Retina (tissue), 1 donor: ENCODE measurements at regions not wholly inside any gene's neighbourhood (a gene's known extent, or its start where the extent isn't known, plus 50 kb on each side); places are given as distances from the start of the nearest gene placed in this dataset.

Experiments used
- DNase-seq: peaks from one replicate; pipeline ENCODE4 v3.0.0-alpha.2; 2016

DNA sequence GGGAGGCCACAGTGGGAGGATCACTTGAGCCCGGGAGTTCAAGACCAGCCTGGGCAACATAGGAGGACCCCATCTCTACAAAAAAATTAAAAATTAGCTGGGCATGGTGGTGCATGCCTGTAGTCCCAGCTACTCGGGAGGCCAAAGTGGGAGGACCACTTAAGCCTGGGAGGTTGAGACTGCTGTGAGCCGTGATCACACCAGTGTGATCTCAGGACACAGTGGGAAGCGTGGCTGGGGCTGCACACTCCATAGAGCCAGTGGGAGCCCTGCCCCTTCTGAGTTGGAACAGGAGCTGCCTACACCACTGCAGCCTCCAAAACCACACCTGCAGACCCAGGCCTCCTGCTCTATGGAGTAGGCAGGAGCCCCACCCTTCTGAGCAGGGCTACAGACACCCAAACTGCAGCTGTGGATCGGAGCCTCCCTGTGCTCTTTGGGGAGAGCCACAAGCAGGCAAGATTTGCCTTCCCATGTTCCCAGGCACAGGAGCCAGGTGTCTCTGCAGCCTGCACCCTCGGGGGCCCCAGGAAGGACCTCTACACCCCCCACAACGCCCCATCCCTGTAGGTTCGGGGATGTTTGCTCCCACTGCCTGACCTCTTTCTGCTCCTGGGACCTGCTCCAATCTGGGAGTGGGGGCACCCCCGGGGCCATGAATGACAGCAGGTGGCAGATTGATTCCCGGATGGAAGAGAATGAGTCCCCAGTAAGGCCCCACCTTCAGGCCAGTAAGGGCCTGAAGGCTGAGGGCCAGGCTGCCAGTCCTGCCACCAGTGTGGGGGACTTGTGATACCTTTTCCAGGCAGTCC lies 245.4 kb downstream of the BUD13 start:
- DNase-seq = no peak

DNA sequence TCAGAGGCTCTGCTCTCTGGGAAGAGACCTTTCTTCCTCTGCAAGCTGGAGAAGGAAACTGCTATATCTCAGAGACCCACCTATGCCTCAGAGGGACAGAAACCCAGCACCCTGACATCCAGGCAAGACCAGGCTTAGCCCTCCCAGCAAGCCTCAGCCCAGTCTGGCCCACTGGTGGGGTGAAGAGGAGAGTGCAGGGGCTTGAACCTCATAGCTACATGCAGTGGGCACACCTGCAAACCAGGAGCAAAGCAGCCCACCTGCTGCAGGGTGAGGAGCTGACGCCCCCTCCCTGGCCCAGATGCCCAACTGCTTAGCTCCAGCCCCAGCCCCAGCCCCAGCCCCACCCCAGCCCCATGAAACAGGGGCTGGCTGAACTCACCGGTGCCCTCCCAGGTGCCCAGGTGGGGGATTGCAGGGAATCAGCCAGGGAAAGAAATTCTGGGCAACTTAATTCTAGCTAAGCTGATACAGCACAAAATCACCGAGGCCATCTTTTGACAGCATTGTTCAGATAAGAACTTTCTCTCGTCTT lies 246.8 kb downstream of the BUD13 start:
- DNase-seq = no peak

DNA sequence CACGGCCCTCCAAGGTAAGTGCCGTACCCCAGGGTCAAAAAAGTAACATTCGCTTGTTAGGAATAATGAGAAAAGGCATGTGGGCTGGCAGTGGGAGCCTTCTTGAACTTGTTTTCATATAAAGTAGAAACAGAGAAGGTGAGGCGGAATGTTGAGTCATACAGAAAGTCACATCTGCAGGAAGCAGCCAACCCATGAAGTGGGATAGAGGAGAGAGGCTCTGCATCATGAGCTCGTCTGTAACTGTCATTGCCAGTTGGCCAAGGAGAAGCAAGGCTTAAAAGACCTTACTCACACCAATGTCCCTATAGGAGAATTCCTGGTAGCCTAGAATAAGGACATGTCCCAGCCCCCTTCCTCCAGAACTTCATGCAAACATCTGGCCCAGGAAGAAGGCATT lies 253.3 kb downstream of the BUD13 start:
- DNase-seq = no peak

DNA sequence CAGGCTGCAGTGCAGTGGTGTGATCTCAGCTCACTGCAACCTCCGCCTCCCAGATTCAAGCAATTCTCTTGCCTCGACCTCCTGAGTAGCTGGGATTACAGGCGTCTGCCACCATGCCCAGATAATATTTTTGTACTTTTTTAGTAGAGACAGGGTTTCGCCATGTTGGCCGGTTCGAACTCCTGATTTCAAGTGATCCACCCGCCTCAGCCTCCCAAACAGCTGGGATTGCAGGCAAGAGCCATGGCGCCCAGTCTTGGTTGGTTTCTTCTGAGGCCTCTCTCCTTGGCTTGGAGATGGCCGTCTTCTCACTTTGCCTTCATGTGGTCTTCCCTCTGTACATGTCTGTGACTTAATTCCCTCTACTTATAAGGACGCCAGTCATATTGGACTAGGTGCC lies 254.6 kb downstream of the BUD13 start:
- DNase-seq = no peak

DNA sequence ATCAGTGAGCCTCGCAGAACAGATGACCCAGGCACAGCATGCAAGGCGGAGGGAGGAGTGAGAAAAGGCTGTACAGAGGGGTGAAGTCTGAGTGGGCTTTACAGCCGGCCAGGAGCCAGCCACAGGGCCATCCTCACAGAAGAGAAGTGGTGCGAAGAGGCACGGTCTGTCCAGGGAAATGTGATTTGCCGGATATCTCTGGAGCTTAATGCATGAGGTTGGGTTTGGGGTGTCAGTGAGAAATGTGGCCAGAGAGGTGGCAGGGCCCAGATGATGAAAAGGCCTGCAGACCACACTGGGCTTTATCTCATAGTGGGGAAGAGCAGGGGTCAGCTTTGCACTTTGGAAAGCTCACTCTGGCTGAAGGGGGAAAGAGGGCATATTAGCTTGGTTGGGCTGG lies 255.2 kb downstream of the BUD13 start:
- DNase-seq = no peak

DNA sequence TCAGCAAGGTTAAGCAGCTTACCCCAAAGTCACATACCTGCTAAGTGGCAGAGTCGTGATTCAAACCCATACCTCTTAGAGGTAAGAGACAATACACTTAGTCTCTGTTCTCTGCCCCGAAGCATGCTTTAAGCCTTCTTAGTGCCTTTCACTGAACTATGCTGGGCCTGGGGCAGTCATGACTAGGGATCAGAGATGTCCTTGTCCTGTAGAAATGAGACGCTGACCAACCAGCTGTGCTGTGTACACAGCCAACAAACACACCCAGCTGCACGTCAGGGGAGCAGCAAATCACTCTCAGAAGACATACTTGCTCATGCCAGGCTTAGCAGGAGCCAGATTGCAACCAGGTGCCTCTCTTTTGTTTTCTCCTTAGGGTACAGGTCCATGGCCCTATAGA lies 255.7 kb downstream of the BUD13 start:
- no peak for DNase-seq

DNA sequence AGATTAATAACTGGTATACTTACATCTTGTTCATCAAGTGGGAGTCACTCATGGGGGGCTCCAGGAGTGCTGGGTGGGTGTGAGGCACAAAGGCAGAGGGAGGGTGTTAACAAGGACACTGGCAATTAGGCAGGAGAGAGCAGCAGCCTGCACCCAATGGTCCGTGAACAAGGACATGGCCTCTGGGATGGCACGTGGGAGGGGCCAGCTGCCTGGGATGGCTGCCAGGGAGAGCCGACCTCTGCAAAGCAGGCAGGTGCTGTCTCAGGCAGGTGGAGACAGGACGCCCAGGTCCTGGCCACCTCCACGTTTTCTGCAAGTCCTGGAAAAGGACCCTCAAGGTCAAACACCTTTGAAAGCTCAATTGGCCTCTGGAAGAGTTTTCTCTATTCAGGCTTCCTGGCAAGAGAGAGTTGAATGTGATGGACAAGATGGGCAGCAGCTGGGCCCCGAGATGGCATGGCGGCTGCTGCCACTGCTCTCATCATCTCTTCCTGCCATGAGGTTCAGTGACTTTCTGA lies 257.1 kb downstream of the BUD13 start:
- DNase-seq = no peak

DNA sequence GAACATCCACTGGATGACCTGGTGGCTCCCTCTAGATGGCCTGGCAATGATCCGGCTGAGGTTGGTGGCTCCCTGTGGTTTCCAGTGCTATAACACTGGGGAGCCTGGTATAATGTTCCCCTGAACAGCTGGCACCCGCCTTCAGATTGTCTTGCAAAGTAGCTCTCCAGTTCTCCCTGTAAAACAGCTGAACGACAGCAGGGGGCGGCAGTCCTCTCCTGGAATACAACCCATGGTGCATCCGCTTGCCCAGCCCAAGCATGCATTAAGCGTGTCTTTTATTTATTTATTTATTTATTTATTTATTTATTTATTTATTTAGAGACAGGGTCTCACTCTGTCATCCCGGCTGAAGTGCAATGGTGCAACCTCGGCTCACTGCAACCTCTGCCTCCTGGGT lies 258.9 kb downstream of the BUD13 start:
- DNase-seq = no peak

DNA sequence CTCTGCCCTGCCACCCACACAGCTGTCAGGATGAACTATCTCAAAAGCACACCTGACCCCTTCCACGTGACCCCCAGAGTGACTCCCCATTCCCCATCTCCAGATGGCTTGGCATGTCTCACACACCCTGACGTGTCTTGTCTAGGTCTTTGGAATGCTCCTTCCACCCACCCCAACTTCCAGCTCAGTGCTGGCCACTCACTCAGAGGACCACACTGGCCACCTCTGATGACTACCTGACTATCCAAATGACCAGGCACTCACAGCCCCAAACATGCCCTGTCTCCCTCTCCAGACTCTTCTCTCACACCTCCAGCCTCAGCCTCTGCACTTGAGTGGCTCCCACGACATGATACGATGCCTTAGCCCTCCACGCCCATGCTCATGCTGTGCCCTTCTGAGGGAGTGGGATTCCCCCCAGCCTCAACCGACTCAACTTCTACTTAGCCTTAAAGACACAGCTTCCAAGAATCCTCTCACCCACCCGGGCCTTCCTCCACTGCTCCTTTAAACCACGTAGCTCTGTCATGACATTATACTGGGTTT lies 259.4 kb downstream of the BUD13 start:
- DNase-seq = no peak

DNA sequence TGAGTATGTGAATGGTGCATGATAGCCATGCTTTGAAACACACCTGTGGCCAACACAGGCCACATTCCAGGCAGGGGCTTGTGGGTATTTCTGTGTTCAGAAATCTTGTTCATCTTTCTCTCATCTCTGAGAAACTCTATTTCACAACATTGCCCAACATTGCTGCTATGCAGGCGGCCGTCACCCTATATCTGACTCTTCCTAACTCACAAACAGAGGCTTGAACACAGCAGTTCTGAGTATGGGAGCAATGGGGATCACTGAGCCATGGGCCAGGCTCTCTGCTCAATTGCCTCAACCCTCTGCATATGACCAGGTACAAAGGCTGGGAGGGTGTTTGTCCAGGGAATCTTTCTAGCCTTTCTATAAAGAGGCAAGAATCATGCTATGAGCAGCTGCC lies 259.9 kb downstream of the BUD13 start:
- no peak for DNase-seq

DNA sequence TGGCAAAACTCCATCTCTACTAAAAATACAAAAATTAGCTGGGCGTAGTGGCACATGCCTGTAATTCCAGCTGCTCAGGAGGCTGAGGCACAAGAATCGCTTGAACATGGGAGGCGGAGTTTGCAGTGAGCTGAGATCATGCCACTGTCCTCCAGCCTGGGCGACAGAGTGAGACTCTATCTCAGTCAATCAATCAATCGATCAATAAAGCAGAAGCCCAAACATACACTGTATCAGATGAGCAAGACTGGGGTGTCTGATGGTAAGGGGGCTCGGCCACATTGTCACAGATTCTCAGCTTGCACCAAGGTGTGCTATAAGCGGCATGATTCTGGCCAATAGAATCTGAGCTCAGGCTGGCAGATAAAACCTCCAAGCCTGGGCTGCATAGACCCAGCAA lies 261.1 kb downstream of the BUD13 start:
- no peak for DNase-seq

DNA sequence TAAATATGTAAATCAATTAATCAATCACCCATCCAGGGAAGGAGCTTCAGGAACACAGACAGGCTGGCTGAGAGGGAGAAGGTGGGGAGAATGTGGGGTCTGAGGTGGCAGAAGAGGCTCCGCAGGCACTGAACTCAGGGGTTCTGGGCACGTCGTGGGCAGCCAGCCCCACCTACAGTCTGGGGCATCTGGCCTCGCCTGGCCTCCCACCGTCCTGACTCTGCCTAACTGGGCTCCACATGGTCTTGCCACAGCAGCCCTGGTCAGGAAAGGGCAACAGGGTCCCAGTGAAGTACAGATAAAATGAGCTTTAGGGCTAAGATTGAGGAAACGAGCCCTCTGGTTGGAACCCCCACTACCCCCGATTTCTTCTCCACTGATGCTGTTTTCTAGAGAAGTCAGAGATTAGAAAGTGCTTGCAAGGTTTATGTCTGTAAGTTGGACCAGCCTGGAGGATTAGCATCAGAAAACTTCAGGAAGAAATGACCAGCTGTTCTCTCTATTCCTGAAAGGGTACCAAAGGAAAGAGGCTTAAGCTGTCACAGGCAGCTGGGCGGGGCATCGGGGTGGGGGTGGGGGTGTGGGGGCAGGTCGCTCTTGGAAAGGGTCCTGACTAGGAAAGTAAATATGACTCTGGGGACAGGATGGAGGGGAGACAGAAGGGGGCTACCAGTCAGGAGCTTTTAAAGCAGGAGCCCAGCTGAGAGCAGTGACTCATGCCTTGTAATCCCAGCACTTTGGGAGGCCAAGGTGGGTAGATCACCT lies 261.7 kb downstream of the BUD13 start:
- DNase-seq = no peak

DNA sequence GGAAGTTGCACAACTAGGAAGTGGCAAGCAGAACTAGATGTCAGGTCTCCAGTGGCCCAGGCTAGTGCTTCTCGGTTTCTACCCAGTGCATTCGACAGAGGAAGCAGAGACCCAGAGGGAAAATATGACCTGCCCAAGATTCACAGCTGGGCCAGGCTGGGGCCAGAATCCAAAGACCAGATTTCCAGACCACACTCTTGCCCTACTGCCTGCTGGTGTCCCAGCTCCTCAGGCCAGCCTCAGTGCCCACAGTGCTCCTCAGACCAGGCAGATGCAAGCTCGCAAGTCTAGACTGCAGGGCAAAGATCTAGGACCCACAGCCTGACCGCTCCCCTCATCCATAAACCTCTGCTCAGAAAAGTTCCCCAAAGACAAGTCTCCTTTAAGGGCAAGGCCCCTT lies 262.6 kb downstream of the BUD13 start:
- DNase-seq = no peak

DNA sequence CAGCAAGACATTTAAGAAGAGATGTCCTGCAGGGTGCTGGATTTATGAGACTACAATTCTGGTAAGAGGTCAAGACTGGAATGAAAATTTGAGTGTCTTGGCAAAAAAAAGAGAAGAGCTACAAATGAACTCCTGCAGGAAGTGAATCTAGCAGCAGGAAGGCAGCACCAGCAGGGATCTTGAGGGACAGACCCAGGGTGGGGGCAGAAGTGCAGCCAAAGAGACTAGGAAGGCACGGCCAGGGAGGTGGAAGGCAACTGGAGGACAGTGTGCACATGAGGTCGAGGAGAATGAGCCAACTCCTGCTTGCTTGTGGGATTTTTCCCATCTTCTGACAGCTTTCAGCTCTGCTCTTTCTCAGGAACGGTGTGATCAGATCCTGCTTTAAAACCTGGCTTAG lies 263.2 kb downstream of the BUD13 start:
- DNase-seq = no peak

DNA sequence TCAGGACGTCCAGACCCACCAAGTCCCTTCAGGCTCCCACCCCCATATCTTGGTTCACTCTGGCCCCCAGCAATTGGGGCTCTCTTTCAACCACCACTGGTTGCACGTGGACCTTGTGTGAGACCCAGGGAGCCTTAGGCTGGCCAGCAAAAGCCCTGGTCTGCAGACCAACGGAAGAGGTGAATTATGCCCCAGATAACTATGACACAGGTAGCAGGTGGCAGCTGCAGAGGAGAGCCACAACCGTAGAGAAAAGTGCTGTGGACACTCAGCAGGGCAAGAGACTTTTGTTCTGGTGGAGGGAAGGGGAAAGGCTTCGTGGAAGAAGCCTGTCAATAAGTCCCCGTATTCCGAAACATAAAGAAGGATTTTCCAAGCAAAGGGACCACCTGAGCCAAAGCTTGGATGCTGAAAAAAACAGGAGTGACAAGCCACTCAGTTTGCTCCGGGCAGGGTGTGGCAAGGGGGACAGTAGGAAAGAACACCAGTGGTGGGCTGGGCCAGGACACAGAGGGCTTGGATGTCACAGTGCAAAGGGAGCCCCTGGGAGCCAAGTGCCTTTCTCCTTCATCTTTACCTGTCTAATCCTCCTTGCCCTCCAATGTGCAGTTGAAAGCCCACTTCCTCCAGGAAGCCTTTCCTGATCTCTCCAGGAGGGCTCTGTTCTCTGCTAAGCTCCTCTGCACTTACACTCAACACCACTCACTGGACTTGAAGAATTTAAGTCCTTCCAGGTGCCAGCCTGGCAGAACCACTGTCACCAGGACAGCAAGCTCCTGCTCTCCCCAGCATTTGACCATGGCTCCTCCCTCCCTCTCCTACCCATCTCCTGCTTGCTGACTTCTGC lies 264.7 kb downstream of the BUD13 start:
- DNase-seq = no peak

DNA sequence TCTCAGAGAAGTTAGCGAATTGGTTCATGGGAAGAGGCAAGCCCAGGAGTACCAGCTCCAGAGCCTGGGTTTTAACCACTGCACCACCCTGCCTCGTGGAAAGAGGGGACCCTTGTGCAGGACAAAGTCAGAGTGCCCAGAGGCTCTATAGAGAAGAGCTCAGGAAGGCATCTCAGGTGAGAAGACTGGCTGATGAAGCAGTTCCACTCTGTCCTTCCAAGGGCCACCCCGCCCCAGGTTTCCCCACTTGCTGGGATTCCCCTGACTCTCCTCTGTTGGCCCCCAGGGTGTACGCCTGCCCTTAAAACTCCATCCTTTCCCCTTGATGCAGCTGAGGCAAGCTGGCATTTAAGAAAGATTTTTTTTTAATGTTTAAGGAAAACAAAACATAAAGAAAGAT lies 265.8 kb downstream of the BUD13 start:
- DNase-seq = no peak

DNA sequence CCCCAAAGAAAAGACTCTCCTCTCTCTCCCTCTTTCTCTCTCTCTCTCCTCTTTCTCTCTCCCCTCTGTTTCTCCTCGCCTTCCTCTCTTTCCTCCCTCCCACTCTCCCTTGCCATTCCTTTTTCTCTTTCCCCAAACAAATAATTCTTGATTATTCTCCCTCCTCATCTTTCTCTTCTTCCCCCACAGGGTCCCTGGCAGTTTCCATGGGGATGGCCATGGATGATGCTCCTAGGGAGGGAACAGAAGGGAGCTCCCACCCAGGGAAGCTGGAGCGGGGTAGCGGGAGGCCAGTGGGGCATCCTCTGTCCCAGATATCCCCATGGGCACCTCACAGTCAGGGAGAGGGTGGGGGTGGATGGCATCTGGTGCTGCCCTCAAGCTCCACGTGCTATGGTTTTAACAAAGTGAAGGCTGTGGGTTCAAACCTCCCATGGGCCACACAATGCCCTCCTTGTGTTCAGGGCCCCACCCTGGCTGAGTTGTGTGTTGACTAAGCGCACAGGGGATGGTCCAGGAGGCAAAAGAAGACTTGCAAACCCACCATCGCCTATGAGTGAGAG lies 266.4 kb downstream of the BUD13 start:
- no peak for DNase-seq

DNA sequence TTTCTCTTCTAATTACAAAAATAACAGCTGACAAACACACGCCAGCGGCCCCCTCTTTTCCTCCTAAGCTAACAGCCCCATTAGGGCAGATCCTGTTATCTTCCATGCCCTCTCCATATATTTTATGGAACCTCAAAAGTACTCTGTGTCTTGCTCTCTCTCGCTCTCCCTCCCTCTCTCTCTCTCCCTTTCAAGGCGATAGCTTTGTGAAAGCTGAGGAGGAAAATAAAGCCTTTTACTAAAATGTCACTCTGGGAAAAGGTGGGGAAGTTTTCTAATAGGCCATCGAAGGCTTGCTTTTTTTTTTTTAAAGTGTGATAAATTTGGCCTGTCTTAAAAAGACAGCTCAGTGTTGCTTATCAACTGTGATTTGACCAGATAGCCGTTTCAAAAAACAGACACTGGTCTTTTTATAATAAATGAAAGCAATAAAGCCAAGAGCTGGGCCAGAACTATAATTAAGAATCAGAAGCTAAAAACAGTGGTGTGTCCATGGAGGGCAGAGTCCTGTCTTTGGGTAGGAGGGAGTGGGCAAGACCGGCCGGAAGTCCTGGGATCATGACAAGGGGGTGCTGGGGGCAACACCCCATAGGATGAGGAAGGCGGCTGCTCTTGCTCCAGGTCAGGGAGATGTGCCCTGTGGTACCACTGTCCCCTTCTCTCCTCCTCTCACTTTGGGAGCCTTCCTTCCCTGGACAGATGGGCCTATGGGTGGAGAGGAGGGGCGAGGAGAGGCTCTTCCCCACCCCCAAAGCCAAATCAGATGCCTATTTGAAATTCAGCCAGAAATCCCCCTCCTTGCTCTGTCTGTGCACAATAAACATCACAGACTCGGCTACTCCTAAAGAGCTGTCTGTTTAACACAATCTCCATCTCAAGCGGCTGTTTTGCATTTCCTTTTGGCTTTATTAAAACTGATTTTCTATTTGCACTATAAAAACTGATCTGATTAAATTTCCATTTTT lies 267.2 kb downstream of the BUD13 start:
- DNase-seq = no peak

DNA sequence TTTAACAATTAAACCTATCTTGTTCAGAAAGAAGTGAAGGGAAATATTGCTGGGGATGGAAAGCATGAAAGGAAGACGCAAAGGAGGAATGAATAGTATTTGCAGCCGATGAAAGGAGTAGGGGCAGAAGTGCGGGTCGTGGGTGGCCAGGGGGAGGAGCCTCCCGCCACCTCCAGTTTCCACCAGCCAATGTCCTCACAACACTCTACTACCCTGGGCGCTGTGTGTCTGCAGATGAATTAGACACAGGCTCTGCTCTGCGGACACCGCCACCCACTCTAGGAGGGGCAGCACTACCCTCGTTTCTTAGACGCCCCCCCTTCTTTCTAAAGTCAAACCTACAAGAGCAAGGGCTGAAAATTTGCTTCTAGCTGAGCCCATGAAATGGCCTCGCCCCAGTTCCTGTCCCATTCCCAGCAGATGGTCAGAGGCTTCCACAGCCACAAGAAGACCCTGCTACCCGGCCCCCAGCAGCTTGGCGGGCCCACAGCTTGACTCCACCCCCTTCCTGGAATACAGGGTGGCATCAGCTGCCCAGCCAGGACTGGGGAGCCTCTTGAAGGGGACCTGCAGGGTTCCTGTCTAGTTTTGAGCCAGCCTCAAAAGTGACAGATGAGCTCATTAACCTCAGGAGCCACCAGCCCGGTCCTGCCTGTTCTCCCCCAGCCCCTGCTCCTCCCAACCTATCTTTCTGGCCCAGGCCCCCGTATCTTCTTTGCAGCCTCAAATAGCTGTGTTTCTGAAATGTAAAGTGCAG lies 268.1 kb downstream of the BUD13 start:
- DNase-seq = peak; percentile 39
